Esophagus muscularis mucosa (tissue), 4 donors: ENCODE measurements at regions not wholly inside any gene's neighbourhood (a gene's known extent, or its start where the extent isn't known, plus 50 kb on each side); places are given as distances from the start of the nearest gene placed in this dataset.

Experiments used
- CTCF ChIP-seq, 3 experiments: fragments of 200-600 bp in 2 of 3; fragments of 450-650 bp in 1 of 3; sonication (generic) in 2 of 3; IDR thresholded peaks; one replicate each; pipeline ENCODE4 v1.5.1; 2017 to 2019; ENCODE audit warnings: antibody characterized with exemption in 3 of 3, mild to moderate bottlenecking in 2 of 3, moderate library complexity in 1 of 3
- EP300 ChIP-seq: sonication (generic); formaldehyde crosslinking; IDR thresholded peaks from one replicate; pipeline ENCODE4 v1.6.1; 2017; ENCODE audit warnings: antibody characterized with exemption
- POLR2A ChIP-seq: fragments of 450-650 bp; IDR thresholded peaks from one replicate; pipeline ENCODE4 v1.6.1; 2017; ENCODE audit warnings: antibody characterized with exemption, moderate library complexity, mild to moderate bottlenecking, low read depth
- POLR2AphosphoS5 ChIP-seq, 2 donors: sonication (generic); formaldehyde crosslinking; IDR thresholded peaks; one replicate each; pipeline ENCODE4 v1.6.1; 2017; ENCODE audit warnings: antibody characterized with exemption in 2 of 2

- TF ChIP-seq CTCF (IDR thresholded peaks at IDR 0.05) (no peak), POLR2A (no peak), EP300 (no peak), POLR2AphosphoS5 (IDR thresholded peaks at IDR 0.05) (no peak)
Measured at GRCh38 chr5:167869125-167869524, 422.3 kb upstream of the WWC1 start.
